ENCODE measurements at regions not wholly inside any gene's neighbourhood (a gene's known extent, or its start where the extent isn't known, plus 50 kb on each side); places are given as distances from the start of the nearest gene placed in this dataset.
A peak's percentile ranks its signal among the peaks of the same experiment; 100 is the strongest.
"Not testable (repeated sequence)": the region's sequence is repeated elsewhere in the genome, so short reads cannot be mapped to it uniquely, and the experiment has no call there.

GRCh38 chr6:153984811-153985210 lies 54.2 kb upstream of the OPRM1 start:
- no peak for DNase-seq (ENCODE audit: low spot score)

DNA sequence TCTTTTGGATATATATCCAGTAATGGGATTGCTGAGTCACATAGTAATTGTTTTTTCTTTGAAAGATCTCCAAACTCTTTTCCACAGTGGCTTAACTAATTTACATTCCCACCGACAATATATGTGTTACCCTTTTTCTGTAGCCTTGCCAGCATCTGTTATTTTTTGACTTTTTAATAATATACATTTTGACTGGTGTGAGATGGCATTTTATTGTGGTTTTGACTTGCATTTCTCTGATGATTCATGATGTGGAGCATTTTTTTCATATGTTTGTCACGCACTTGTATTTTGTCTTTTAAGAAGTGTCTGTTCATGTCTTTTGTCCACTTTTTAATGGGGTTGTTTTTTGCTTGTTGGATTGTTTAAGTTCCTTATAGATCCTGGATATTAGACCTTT lies 58.9 kb upstream of the OPRM1 start:
- DNase-seq (ENCODE audit: low spot score) = no peak

- not testable (repeated sequence) for DNase-seq (ENCODE audit: low spot score)
These were observed 60.0 kb upstream of the OPRM1 start for GRCh38 chr6:153978911-153979548.

DNA sequence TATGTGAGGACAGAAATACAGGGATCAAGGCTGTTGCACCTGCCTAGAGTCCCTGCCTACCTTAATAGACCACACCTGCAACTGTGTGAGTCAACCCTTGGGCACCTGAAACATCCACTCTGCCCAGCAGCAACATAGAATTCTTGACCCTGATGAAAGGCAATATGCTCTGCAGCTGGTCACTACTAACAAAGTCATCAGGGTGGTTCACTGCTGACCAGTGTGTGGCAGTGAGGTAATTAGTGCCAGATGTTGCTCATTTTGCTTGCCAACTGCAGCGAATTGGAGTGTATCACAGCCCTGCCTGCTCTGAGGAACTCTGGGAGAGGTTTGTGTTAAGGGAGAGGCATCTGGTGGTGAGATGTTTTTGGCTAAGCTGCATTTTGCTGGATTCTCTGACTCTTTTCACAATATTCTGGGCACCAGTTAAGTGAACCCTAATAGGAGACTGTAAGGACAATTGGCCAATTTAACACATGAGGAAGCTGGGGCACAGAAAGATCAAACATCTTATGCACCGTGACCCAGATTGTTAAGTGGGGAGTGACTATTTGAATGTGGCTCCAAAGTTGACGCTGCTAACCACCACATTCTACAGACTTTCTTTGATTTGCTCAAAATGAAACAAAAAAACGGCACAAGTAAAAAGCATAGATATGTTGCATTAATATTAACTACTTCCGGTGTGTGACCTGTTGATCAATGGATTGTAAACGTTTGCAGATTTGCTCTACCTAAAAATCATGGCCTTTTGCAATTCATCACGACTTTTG lies 61.9 kb upstream of the OPRM1 start:
- DNase-seq (ENCODE audit: low spot score) = no peak

- no peak for DNase-seq (ENCODE audit: low spot score)
These were observed 73.0 kb upstream of the OPRM1 start for GRCh38 chr6:153966001-153966400.

DNA sequence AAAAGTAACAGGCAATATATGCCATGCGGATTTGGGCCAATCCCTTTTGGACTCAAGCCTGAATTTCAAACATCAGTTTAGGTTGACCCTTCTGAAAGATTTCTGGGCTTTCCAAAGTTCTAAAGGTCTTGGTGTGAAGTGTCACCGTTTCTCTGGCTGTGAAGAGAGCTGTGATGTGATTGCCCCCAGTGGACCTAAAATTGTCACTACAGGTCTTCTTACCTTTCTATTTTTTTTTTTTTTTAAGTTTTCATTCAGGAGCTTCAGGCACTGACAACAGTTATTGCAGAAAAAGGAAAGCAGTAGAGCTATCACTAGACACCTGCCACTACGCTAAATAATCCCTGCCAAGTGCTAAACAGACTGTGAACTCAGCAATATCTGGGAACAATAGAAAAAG lies 75.7 kb upstream of the OPRM1 start:
- DNase-seq (ENCODE audit: low spot score) = no peak

DNA sequence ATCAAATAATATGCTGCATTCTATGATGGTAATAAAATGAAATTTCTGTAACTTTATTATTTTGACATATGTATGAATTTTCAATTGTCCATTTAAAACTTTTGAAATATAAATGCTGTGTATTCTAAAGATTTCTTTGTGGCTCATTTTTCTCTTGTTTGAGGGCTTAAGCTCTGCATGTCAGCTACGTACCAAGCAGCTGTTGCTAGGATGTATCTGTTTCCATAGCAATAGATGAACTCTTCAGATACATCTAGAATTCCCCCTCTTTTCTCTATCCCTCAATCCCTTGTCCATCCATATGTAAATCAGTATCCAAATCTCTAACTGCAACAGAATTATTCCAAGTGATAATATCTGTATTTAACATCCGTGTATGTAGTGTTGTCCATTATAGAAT lies 76.5 kb upstream of the OPRM1 start:
- no peak for DNase-seq (ENCODE audit: low spot score)

DNA sequence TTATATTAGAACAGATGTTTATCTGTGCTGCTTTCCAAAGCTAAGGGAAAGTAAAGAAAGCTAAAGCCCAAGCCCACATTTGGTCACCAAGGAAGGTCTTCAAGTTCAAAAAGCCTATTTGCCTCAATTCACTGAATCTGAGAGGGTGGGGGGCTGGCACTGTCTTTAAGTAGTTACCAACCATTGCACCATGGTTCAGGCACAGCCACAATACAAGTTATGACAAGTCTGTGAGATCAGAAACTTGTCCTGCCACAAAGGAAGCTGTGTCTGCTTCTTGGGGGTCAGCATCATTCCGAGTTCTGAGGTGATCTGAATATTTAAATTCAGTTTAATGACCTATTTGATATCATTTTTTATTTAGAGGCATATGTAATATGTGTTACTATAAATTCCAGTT lies 78.3 kb upstream of the OPRM1 start:
- no peak for DNase-seq (ENCODE audit: low spot score)

DNA sequence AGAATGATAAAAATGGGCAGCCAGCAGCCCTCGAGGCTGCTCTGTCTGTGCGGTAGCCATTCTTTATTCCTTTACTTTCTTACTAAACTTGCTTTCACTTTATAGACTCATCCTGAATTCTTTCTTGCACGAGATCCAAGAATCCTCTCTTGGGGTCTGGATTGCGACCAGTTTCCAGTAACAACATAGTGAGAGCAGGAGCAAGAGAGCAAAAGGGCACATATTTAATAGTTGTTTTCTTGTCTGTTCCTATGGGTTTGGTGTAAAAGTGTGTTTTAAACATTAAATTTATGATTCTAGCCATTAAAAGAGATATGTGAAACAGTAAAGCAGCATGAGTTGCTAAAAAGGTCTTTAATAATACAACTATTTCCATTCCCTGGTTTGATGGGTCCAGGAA lies 78.8 kb upstream of the OPRM1 start:
- no peak for DNase-seq (ENCODE audit: low spot score)

DNA sequence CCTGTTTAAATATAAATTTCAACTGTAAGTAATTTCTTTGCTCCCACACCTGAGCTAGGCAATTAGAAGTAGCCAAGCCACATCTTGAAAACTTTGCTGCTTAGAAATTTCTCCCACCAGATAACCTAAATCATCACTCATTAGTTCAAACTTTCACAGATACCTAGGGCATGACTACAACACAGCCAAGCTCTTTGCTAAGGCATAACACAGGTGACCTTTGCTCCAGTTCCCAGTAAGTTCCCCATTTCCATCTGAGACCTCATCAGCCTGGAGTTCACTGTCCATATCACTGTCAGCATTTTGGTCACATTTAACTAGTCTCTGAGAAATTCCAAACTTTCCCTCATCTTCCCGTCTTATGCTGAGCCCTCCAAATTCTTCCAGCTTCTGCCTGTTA lies 79.8 kb upstream of the OPRM1 start:
- no peak for DNase-seq (ENCODE audit: low spot score)

DNA sequence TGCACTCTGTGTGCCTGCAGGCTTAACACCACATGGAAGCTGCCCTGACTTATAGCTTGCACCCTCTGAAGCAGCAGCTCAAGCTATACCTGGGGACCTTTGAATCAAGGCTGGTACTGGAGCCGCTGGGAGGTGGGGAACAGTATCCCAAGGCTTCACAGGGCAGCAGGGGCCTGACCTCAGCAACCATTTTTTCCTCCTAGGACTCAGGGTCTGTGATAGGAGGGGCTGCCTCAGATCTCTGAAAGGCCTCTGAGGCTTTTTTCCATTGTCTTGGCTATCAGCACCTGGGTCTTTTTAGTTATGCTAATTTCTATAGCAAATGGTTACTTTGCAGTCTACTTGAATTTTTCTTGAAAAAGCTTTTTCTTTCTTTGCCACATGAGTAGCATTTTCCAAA lies 80.2 kb upstream of the OPRM1 start:
- peak; percentile 13 for DNase-seq (ENCODE audit: low spot score)

DNA sequence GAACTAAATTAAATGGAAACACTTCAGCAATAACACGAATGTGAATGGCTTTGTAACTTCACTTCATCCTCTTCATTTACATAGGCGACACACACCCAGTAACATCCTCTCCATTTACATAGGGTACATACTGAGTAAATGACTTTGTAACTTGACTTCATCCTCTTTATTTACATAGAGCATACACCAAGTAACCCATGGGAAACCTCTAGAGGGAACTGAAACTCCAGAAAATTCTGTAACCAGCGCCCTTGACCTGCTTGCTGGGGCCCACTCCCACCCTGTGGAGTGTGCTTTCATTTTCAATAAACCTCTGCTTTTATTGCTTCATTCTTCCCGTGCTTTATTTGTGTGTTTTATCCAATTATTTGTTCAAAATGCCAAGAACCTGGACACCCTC lies 81.6 kb upstream of the OPRM1 start:
- no peak for DNase-seq (ENCODE audit: low spot score)

DNA sequence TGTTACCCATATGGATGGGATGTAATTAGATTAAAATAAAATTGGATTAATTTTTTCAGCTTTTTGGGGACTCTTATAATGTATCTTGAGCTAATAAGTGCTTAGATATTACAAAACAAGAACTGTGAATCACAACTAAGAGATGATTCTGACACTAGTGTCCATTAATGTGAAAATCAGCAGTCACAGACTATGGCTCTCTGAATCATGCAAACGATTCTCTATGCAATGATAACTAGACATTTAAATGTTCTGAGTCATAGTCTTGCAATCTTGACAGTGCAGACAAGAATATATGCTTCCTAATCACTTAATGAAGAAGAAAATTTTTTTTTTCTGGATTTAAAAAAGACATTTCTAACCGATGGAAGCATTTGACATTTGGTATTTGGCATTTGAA lies 82.2 kb upstream of the OPRM1 start:
- DNase-seq (ENCODE audit: low spot score) = no peak

- no peak for DNase-seq (ENCODE audit: low spot score)
These were observed 89.4 kb upstream of the OPRM1 start for GRCh38 chr6:153949616-153950015.

GRCh38 chr6:153947808-153948447 lies 91.1 kb upstream of the OPRM1 start:
- peak; percentile 45 for DNase-seq (ENCODE audit: low spot score)

DNA sequence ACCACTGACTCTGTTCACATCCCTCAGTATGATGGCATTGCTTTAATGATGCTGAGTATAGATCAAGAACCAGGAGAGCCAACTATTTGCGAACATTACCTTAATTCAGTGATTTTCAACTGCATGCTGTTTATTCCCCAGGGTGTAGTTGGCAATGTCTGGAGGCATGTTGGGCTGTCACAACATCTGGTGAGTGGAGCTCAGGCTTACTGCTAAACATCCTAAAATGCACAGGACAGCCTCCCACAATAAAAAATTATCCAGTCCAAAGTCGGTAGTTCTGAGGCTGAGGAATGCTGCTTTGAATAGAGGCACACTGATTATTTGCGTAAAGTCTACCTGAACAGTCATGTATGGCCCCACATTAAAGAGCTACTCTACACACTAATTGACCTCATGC lies 94.8 kb upstream of the OPRM1 start:
- DNase-seq (ENCODE audit: low spot score) = no peak

DNA sequence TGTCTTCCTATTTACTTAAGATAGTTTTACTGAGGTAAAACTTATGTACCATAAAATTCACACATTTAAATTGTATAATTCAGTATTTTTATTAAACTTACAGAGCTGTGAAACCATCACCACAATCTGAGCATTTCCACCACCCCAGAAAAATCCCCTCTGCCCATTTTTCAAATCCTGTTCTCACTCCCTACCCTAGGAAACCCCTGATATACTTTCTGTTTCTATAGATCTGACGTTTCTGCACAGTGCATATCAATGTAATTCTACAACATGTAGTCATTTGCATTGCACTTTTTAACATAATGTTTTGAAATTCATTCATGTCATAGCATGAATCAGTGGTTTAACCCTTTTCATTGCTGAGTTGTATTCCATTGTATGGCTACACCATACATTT lies 96.7 kb upstream of the OPRM1 start:
- no peak for DNase-seq (ENCODE audit: low spot score)

DNA sequence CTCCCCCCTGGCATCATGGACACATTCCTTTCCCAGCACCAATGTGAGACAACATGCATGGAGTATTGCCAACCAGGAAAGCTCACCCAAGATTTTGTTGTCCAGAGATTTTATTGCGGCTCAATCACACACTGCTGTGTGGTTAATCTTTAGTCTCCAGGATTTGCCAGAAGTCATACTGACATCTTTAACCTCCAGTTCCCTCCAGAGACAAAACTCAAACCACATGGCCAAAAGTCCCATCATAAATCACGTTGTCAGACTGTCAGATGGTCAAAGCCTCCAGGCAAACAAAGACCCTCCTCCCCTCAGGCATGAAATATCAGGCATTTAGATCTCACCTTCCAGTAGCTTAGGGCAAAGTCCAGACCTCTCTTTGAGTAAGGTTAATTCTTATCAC lies 97.3 kb upstream of the OPRM1 start:
- DNase-seq (ENCODE audit: low spot score) = no peak

DNA sequence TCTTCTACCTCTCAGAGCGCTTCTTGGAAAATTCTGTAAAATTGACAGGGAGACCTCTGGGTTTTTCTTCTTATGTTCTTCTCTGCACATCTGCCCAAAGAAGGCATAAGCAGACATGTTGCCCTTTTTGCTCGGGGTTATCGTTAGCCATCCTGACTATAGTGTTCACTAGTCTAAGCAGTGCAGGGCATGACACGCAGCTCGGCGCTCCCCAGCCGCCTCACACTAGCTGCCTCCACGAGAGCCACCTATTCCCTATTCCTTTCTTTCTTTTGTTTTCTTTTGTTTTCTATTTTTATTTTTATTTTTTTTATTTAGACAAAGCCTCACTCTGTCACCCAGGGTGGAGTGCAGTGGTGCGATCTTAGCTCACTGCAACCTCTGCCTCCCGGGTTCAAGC lies 100.2 kb upstream of the OPRM1 start:
- no peak for DNase-seq (ENCODE audit: low spot score)

- DNase-seq (ENCODE audit: low spot score) = no peak
These were observed 107.6 kb upstream of the OPRM1 start for GRCh38 chr6:153931431-153931830.

- DNase-seq (ENCODE audit: low spot score) = no peak
These were observed 111.2 kb upstream of the OPRM1 start for GRCh38 chr6:153927867-153928266.

- no peak for DNase-seq (ENCODE audit: low spot score)
These were observed 140.5 kb upstream of the OPRM1 start for GRCh38 chr6:153898360-153899059.

- no peak for DNase-seq (ENCODE audit: low spot score)
These were observed 156.6 kb upstream of the OPRM1 start for GRCh38 chr6:153882411-153882810.
